Kidney (tissue), 13 donors: ENCODE measurements at regions not wholly inside any gene's neighbourhood (a gene's known extent, or its start where the extent isn't known, plus 50 kb on each side); places are given as distances from the start of the nearest gene placed in this dataset.

Experiments used
- DNase-seq, 5 donors: peaks; one replicate each; pipeline ENCODE4 v3.0.0-alpha.2; 2013 to 2020
- FAIRE-seq: peaks from 2 replicates; lab custom pipeline; 2012; peaks lifted over from hg19 to GRCh38; lab: Jason Lieb, UNC
- H3K27ac ChIP-seq, 2 donors: one replicate each; pipeline ENCODE4 v1.7.0; 2013; ENCODE audit warnings: low read depth in 2 of 2, low read length in 2 of 2, inconsistent platforms in 1 of 2
- H3K27me3 ChIP-seq: one replicate; pipeline ENCODE4 v1.7.1; 2013; ENCODE audit warnings: low read length, inconsistent platforms; ENCODE audit not compliant: control insufficient read depth, insufficient read depth
- H3K36me3 ChIP-seq, 3 donors: one replicate each; pipeline versions ENCODE4 v1.7.0 to v1.7.1; 2013; ENCODE audit warnings: low read length in 3 of 3, control low read depth in 1 of 3, inconsistent platforms in 1 of 3; ENCODE audit not compliant: insufficient read depth in 3 of 3, control insufficient read depth in 2 of 3
- H3K4me1 ChIP-seq, 3 donors: one replicate each; pipeline versions ENCODE4 v1.7.0 to v1.7.1; 2013; ENCODE audit warnings: low read length in 3 of 3, inconsistent platforms in 1 of 3, low read depth in 1 of 3; ENCODE audit not compliant: control insufficient read depth in 2 of 3, insufficient read depth in 2 of 3
- H3K4me3 ChIP-seq, 3 donors: one replicate each; pipeline versions ENCODE4 v1.7.0 to v1.8.1; 2013; ENCODE audit warnings: low read length in 3 of 3, control low read depth in 1 of 3, inconsistent platforms in 1 of 3
- H3K9ac ChIP-seq, 3 donors: one replicate each; pipeline versions ENCODE4 v1.7.0 to v1.7.1; 2013; ENCODE audit warnings: low read length in 3 of 3, control low read depth in 1 of 3, inconsistent platforms in 1 of 3
- H3K9me3 ChIP-seq, 3 donors: one replicate each; pipeline versions ENCODE4 v1.7.0 to v1.7.1; 2013; ENCODE audit warnings: low read length in 3 of 3, control low read depth in 1 of 3, inconsistent platforms in 1 of 3; ENCODE audit not compliant: control insufficient read depth in 2 of 3, insufficient read depth in 1 of 3
- CTCF ChIP-seq: IDR thresholded peaks from 3 replicates; pipeline ENCODE4 v1.5.1; 2012; ENCODE audit warnings: mild to moderate bottlenecking, moderate library complexity, borderline replicate concordance; ENCODE audit not compliant: insufficient read depth; ENCODE audit errors: extremely low read depth
- intact Hi-C: fragments of 100-400 bp; cut with DNase I; formaldehyde crosslinking; loops from one replicate; pipeline ENCODE4 v1.11.1; 2022
- donor health status: control.
- donor health status: control.
- donor health status: control.
- donor health status: control.
- donor health status: control.
- donor health status: DM: yes; HTN: yes; CAD: no.
- donor health status: Normal renal cell carcinoma (clear cell type).

DNA sequence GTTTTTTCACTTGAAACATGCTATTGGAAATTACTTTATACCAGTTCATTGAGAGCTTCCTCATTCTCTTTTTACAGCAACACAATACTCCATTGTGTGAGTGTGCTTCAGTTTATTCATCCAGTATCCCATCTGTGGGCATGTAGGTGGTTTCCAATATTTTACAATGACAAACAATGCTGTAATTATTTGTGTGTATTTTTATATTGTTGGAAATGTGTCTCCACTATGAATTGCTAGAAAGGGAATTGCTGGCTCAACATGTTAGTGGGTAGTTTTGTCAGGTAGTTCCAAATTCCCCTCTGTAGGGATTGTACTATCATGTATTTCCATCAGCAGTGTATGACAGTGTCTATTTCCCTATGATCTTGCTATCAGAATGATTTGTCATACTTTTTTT, 65.8 kb upstream of the MAGI1 start:
- H3K36me3 ChIP-seq = no peaks in the 10 kb centered on the region
- no peaks in the 10 kb centered on the region for H3K27me3 ChIP-seq
- H3K4me3 ChIP-seq = no peak overlapping the region
- no peak overlapping the region for H3K9ac ChIP-seq
- FAIRE-seq (no peak), DNase-seq (no peak)
- intact Hi-C loops = no loop called here
- no peaks in the 10 kb centered on the region for H3K9me3 ChIP-seq
- no peak overlapping the region for H3K27ac ChIP-seq
- H3K4me1 ChIP-seq = no peaks in the 10 kb centered on the region
- TF ChIP-seq CTCF = no peak

GRCh38 chr3:66103729-66104128, 65.0 kb upstream of the MAGI1 start:
- H3K9ac ChIP-seq = no peak overlapping the region
- intact Hi-C loops = no loop called here
- no peaks in the 10 kb centered on the region for H3K36me3 ChIP-seq
- H3K4me1 ChIP-seq = no peaks in the 10 kb centered on the region
- no peaks in the 10 kb centered on the region for H3K9me3 ChIP-seq
- no peak for DNase-seq
- no peak for FAIRE-seq
- no peaks in the 10 kb centered on the region for H3K27me3 ChIP-seq
- no peak overlapping the region for H3K4me3 ChIP-seq
- no peak for TF ChIP-seq CTCF
- H3K27ac ChIP-seq = no peak overlapping the region

- FAIRE-seq (no peak), DNase-seq (no peak)
- no peak overlapping the region for H3K27ac ChIP-seq
- no peak overlapping the region for H3K9ac ChIP-seq
- H3K4me1 ChIP-seq = no peaks in the 10 kb centered on the region
- H3K9me3 ChIP-seq = no peaks in the 10 kb centered on the region
- H3K4me3 ChIP-seq = no peak overlapping the region
- no peaks in the 10 kb centered on the region for H3K27me3 ChIP-seq
- H3K36me3 ChIP-seq = no peaks in the 10 kb centered on the region
- intact Hi-C loops = no loop called here
- TF ChIP-seq CTCF = no peak
Measured at GRCh38 chr3:66101901-66102300, 63.2 kb upstream of the MAGI1 start.

DNA sequence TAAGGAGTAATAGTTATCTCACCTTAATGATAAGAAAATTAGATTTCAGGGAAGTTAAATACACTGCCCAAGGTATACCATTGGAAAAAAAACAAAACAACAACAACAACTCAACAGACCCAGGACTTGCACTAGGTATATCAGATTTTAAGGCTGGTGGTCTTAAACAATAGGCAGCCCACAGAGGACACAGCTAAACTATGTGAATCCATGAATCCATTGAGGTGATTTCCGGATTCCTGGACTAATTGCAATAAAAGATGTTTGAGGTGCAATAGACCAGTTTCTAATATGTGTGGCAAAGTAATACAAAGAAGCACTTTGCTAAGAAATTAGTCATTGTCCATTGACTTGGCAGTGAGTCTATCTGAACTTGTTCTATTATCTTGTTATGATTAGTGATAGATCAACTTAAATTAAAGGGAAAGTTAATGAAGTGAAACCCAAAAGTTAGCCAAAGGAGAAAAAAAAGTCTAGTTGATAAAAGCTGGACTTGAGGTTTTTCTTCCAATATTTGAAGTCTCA, 60.9 kb upstream of the MAGI1 start:
- Histone ChIP-seq H3K27ac (no peak overlapping the region), H3K4me3 (no peak overlapping the region), H3K9me3 (peaks cover 0 to 10% (median 0%) of the 10 kb centered on the region in 3 donors), H3K4me1 (no peaks in the 10 kb centered on the region), H3K9ac (no peak overlapping the region), H3K36me3 (no peaks in the 10 kb centered on the region), H3K27me3 (no peaks in the 10 kb centered on the region)
- intact Hi-C loops = no loop called here
- no peak for TF ChIP-seq CTCF
- DNase-seq = no peak
- no peak for FAIRE-seq
